Neuronal stem cell (in vitro differentiated cells): ENCODE measurements at regions not wholly inside any gene's neighbourhood (a gene's known extent, or its start where the extent isn't known, plus 50 kb on each side); places are given as distances from the start of the nearest gene placed in this dataset.
"Not testable (repeated sequence)": the region's sequence is repeated elsewhere in the genome, so short reads cannot be mapped to it uniquely, and the experiment has no call there.

Experiments used
- DNase-seq: peaks from one replicate; pipeline ENCODE4 v3.0.0-alpha.2; 2013; ENCODE audit warnings: low spot score
- H2AFZ ChIP-seq: one replicate; pipeline ENCODE4 v1.6.1; 2013; ENCODE audit warnings: mild to moderate bottlenecking, low read length, inconsistent platforms
- H2AK5ac ChIP-seq: 2 replicates; pipeline ENCODE4 v1.6.1; 2013; ENCODE audit warnings: low read depth, mild to moderate bottlenecking, inconsistent platforms, low read length, moderate library complexity, mixed read lengths
- H2BK120ac ChIP-seq: 2 replicates; pipeline ENCODE4 v1.6.1; 2013; ENCODE audit warnings: low read depth, mild to moderate bottlenecking, inconsistent platforms, low read length, moderate library complexity, mixed read lengths
- H2BK12ac ChIP-seq: one replicate; pipeline ENCODE4 v1.6.1; 2013; ENCODE audit warnings: low read length, inconsistent platforms
- H2BK15ac ChIP-seq: 2 replicates; pipeline ENCODE4 v1.6.1; 2013; ENCODE audit warnings: mild to moderate bottlenecking, low read length, inconsistent platforms, mixed read lengths
- H2BK5ac ChIP-seq: one replicate; pipeline ENCODE4 v1.6.1; 2013; ENCODE audit warnings: inconsistent platforms, mild to moderate bottlenecking, low read length, moderate library complexity
- H3K14ac ChIP-seq: one replicate; pipeline ENCODE4 v1.6.1; 2013; ENCODE audit warnings: low read length, inconsistent platforms
- H3K18ac ChIP-seq: 2 replicates; pipeline ENCODE4 v1.6.1; 2013; ENCODE audit warnings: low read length, inconsistent platforms
- H3K23ac ChIP-seq: 2 replicates; pipeline ENCODE4 v1.6.1; 2013; ENCODE audit warnings: low read depth, mild to moderate bottlenecking, mixed read lengths, low read length, inconsistent platforms; ENCODE audit not compliant: poor library complexity
- H3K27ac ChIP-seq: replicated peaks from 3 replicates; pipeline ENCODE4 v1.5.1; 2013; ENCODE audit warnings: low read length, inconsistent platforms
- H3K27me3 ChIP-seq, 3 experiments: 2 replicates each; pipeline ENCODE4 v1.6.1; 2013; ENCODE audit warnings: low read length in 3 of 3, mild to moderate bottlenecking in 2 of 3, inconsistent platforms in 1 of 3, low read depth in 1 of 3, mixed read lengths in 1 of 3, moderate library complexity in 1 of 3; ENCODE audit not compliant: control insufficient read depth in 3 of 3, insufficient read depth in 3 of 3
- H3K36me3 ChIP-seq, 2 donors: replicated peaks in 1 of 2; 2 replicates each; pipeline ENCODE4 v1.6.1; 2013; ENCODE audit warnings: low read length in 2 of 2; ENCODE audit not compliant: control insufficient read depth in 2 of 2, insufficient read depth in 2 of 2
- H3K4ac ChIP-seq: 2 replicates; pipeline ENCODE4 v1.6.1; 2013; ENCODE audit warnings: inconsistent platforms, mild to moderate bottlenecking, low read length, moderate library complexity
- H3K4me1 ChIP-seq, 2 donors: 1 replicate in 1 of 2; 2 replicates in 1 of 2; pipeline ENCODE4 v1.6.1; 2013; ENCODE audit warnings: low read length in 2 of 2, low read depth in 1 of 2; ENCODE audit not compliant: control insufficient read depth in 2 of 2, insufficient read depth in 1 of 2
- H3K4me2 ChIP-seq: one replicate; pipeline ENCODE4 v1.6.1; 2013; ENCODE audit warnings: mild to moderate bottlenecking, low read length, inconsistent platforms; ENCODE audit not compliant: insufficient read depth, poor library complexity, severe bottlenecking
- H3K4me3 ChIP-seq, 2 donors: 2 replicates each; pipeline ENCODE4 v1.5.1; 2013; ENCODE audit warnings: low read length in 2 of 2, mild to moderate bottlenecking in 2 of 2, inconsistent platforms in 1 of 2, moderate library complexity in 1 of 2
- H3K79me1 ChIP-seq: one replicate; pipeline ENCODE4 v1.6.1; 2013; ENCODE audit warnings: low read depth, mild to moderate bottlenecking, inconsistent platforms, low read length, moderate library complexity
- H3K9ac ChIP-seq: one replicate; pipeline ENCODE4 v1.6.1; 2013; ENCODE audit warnings: mild to moderate bottlenecking, low read depth, low read length, inconsistent platforms; ENCODE audit not compliant: poor library complexity
- H3K9me3 ChIP-seq, 2 donors: replicated peaks in 1 of 2; 2 replicates each; pipeline versions ENCODE3 to v1.6.1; 2013; ENCODE audit warnings: low read length in 2 of 2, mild to moderate bottlenecking in 2 of 2, inconsistent platforms in 1 of 2, low read depth in 1 of 2, mixed read lengths in 1 of 2, moderate library complexity in 1 of 2; ENCODE audit not compliant: control insufficient read depth in 2 of 2, insufficient read depth in 1 of 2
- H4K8ac ChIP-seq: one replicate; pipeline ENCODE4 v1.6.1; 2013; ENCODE audit warnings: low read depth, mild to moderate bottlenecking, inconsistent platforms, low read length, moderate library complexity
- H4K91ac ChIP-seq: one replicate; pipeline ENCODE4 v1.6.1; 2013; ENCODE audit warnings: low read length, low read depth, mild to moderate bottlenecking, inconsistent platforms; ENCODE audit not compliant: poor library complexity
- WGBS, 2 donors: extraction: QIAGEN DNeasy Blood & Tissue Kit; methylation state at CpG; one replicate each; pipeline ENCODE4 v1.1.7; 2013; ENCODE audit warnings: missing lambda C conversion rate in 2 of 2, mixed read lengths in 1 of 2; ENCODE audit not compliant: insufficient read length in 2 of 2, insufficient replicate concordance in 1 of 2; ENCODE audit errors: extremely low coverage in 2 of 2; 5-methylcytosine and 5-hydroxymethylcytosine counted together

- H3K36me3 ChIP-seq, H4K8ac ChIP-seq, H3K14ac ChIP-seq, H4K91ac ChIP-seq, H2BK15ac ChIP-seq, H3K4ac ChIP-seq, H2BK120ac ChIP-seq, DNase-seq, H3K9ac ChIP-seq, H2BK5ac ChIP-seq, H3K4me1 ChIP-seq, H2AK5ac ChIP-seq, H3K18ac ChIP-seq, H3K27ac ChIP-seq, H3K9me3 ChIP-seq, H3K4me2 ChIP-seq, H3K23ac ChIP-seq, H2BK12ac ChIP-seq, H3K4me3 ChIP-seq, H3K79me1 ChIP-seq, H3K27me3 ChIP-seq, H2AFZ ChIP-seq: not testable (repeated sequence)
- no CpG with 5 or more reads among the region's 11 CpGs for WGBS, 2 donors
Observed at GRCh38 chr2:239641904-239642303, 241.1 kb upstream of the HDAC4 start.

- H3K27ac ChIP-seq: no peak overlapping the region
- H2BK5ac ChIP-seq: no peak overlapping the region
- DNase-seq: no peak
- peaks cover 0 to 2% of the 10 kb centered on the region in 2 donors for H3K36me3 ChIP-seq
- H3K9me3 ChIP-seq: peaks cover 8 to 11% of the 10 kb centered on the region in 2 donors
- no peak overlapping the region for H3K4ac ChIP-seq
- H3K4me3 ChIP-seq: no peak overlapping the region
- H3K23ac ChIP-seq: no peak overlapping the region
- H2BK15ac ChIP-seq: no peak overlapping the region
- no peak overlapping the region for H3K9ac ChIP-seq
- no peak overlapping the region for H3K14ac ChIP-seq
- no CpG with 5 or more reads among the region's 16 CpGs for WGBS, 2 donors
- H4K8ac ChIP-seq: no peak overlapping the region
- H3K18ac ChIP-seq: no peak overlapping the region
- H3K27me3 ChIP-seq: peaks cover 0 to 8% (median 0%) of the 10 kb centered on the region in 3 experiments
- H2BK120ac ChIP-seq: no peak overlapping the region
- H4K91ac ChIP-seq: no peak overlapping the region
- H3K79me1 ChIP-seq: no peaks in the 10 kb centered on the region
- no peak overlapping the region for H2BK12ac ChIP-seq
- no peak overlapping the region for H2AK5ac ChIP-seq
- no peaks in the 10 kb centered on the region for H3K4me1 ChIP-seq
- H3K4me2 ChIP-seq: no peak overlapping the region
- no peak overlapping the region for H2AFZ ChIP-seq
Observed at GRCh38 chr2:239640676-239641578, 240.1 kb upstream of the HDAC4 start.

- Histone ChIP-seq H3K4me2 (no peak overlapping the region), H3K23ac (no peak overlapping the region), H2AK5ac (no peak overlapping the region), H4K91ac (no peak overlapping the region), H3K4ac (no peak overlapping the region), H3K18ac (no peak overlapping the region), H3K9me3 (peaks cover 8 to 14% of the 10 kb centered on the region in 2 donors), H3K4me3 (no peak overlapping the region), H3K79me1 (no peaks in the 10 kb centered on the region), H2BK5ac (no peak overlapping the region), H3K36me3 (peaks cover 0 to 2% of the 10 kb centered on the region in 2 donors), H2AFZ (no peak overlapping the region), H3K4me1 (no peaks in the 10 kb centered on the region), H3K9ac (no peak overlapping the region), H3K27ac (no peak overlapping the region), H3K27me3 (peaks cover 0 to 8% (median 0%) of the 10 kb centered on the region in 3 experiments), H2BK120ac (no peak overlapping the region), H2BK12ac (no peak overlapping the region), H3K14ac (no peak overlapping the region), H2BK15ac (no peak overlapping the region), H4K8ac (no peak overlapping the region)
- no peak for DNase-seq
- WGBS, 2 donors: no CpG with 5 or more reads among the region's 5 CpGs
Observed at GRCh38 chr2:239640210-239640609, 239.4 kb upstream of the HDAC4 start.

GRCh38 chr2:239639421-239640185, 238.8 kb upstream of the HDAC4 start:
- Histone ChIP-seq H3K14ac (no peak overlapping the region), H3K9me3 (peaks cover 8 to 14% of the 10 kb centered on the region in 2 donors), H3K9ac (no peak overlapping the region), H3K23ac (no peak overlapping the region), H4K8ac (no peak overlapping the region), H2BK5ac (no peak overlapping the region), H3K4ac (no peak overlapping the region), H2BK12ac (no peak overlapping the region), H2AK5ac (no peak overlapping the region), H3K36me3 (peaks cover 0 to 2% of the 10 kb centered on the region in 2 donors), H2BK15ac (no peak overlapping the region), H3K4me1 (no peaks in the 10 kb centered on the region), H3K4me3 (no peak overlapping the region), H2BK120ac (no peak overlapping the region), H3K27me3 (peaks cover 0 to 8% (median 0%) of the 10 kb centered on the region in 3 experiments), H4K91ac (no peak overlapping the region), H3K79me1 (no peaks in the 10 kb centered on the region), H3K4me2 (no peak overlapping the region), H3K27ac (no peak overlapping the region), H2AFZ (no peak overlapping the region), H3K18ac (no peak overlapping the region)
- DNase-seq: no peak
- no CpG with 5 or more reads among the region's 5 CpGs for WGBS, 2 donors
